HG03521 (cell line): ENCODE measurements at regions not wholly inside any gene's neighbourhood (a gene's known extent, or its start where the extent isn't known, plus 50 kb on each side); places are given as distances from the start of the nearest gene placed in this dataset.

ENCODE experiments used
- ATAC-seq: cut with Tn5 transposase; IDR thresholded peaks from one replicate; pipeline ENCODE4 v1.9.1; 2021; ENCODE audit warnings: mild to moderate bottlenecking, moderate library complexity; ENCODE audit not compliant: unreplicated experiment

DNA sequence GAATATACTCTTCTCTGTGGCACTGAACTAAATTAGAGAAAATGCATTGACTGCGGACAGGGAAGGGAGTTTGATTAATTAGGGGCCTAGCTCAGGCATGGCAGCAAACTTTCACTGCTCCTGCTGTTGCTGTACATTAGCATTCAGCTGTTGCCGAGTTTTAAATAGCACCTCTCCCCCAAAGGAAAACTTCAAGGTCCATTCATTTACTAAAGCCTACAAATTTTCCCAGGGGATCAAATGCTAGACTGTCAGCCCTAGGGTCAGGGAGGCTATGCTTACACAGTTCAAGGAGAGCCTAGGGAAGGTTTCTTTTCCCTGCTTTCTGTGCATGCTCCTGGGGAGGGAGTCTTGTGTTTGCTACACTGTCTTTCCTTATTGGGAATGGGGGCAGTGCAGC is 60.0 kb upstream of the GZMB start:
- no peak for ATAC-seq

DNA sequence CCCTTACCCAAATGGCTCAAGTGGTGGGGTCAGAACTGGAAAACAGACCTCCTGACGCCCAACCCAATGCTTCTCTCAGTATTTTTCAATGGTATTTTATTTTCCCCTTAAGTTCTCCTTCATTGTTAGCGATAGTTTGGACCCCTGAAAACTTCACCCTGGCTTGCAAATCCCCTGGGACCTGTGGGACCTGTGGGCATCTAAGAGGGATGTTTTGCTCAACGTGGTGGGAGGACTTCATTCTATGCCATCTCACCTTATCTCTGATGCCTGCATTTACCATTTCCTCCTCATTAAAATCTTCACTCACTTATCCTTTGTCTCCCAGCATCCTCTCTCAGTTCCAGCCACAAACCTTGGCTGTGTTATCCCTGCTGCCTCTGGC is 59.4 kb upstream of the GZMB start:
- no peak for ATAC-seq

DNA sequence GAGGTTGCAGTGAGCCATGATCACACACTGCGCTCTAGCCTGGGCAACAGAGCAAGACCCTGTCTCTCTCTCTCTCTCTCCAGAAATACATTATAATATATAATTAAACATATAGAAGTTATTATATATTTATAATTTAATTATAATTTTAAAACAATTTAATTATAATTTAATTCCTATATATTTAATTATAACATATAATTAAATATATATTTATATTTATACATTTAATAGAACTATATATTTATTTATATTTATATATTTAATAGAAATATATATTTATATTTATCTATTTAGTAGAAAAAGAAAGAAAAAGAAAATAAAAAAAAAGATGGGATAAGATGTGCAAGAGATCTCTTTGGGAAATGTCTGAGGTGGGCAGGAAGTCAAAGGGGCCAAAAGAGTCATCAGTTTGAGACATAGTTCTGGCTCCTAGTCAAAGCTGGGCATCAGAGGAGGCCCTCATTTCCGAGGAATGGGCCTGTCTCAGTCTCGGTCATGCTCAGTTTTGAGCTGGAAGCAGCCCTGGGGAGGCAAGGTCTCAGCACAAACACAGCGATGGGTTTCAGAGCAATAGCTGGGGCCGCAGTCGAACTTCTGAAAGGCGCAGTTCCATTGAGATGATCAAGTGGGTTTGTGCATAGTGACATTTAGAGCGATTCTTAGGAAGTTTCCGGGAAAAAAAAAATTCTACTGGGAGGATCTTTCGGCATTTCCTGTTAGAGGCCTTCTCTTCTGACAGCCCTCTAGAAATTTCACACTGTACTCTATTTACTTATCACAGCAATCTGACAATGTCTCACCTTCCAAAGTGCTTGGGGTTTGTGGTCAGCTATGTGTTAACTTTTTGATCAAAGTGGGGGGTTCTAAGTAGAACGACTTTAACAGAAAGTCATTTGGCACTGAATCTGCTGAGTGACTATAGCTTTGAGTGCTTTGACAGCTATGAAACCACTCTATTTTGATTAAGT is 58.7 kb upstream of the GZMB start:
- ATAC-seq = no peak

DNA sequence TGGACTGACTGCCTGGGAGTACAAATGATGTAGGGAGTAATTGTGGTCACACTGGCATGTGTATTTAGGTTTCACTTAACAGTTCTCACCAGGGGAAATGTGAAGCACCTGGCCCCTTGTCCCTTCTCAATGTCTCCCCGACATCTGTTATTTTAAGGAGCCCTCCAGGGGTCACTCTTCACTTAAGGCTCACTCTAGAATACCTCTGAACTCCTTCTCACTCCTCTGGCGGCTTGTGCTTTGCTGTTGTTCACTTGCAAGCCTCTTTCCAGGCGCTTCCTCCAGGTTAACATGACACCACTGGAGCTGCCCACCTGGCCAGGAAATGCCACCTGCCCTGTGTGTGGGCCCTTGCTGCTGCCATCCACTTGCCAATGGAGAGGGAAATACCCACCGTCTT is 56.5 kb upstream of the GZMB start:
- ATAC-seq = no peak

DNA sequence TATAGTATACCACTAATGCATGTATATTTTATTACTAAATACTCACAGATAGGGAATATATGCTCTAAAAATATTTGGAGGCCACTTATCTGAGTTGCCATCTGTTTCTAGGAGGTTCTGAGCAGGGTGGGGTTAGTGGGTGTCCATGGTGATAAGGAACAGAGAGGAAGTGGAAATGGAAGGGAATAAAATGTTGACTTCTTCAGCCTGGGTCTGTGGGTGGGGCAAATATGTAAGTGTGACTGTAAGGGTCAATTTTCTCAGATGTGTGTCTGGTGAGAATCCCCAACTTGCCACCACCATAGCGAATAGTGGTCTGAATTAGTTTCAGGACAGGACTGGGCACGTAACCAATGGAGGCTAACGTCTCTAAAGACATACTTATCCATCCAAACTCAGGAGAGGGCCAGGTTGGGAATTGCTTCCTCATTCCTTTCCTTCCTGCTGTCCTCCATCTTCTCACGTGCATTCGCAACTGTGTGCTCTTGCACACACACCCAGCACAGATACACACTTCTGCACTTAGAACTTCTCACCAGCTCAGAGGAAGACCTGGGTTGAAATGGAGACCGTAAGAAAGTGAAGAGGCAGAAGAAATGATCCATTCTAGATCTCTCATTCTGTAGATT is 54.2 kb upstream of the GZMB start:
- ATAC-seq = no peak
